Colonic mucosa (tissue), 4 donors: ENCODE measurements at regions not wholly inside any gene's neighbourhood (a gene's known extent, or its start where the extent isn't known, plus 50 kb on each side); places are given as distances from the start of the nearest gene placed in this dataset.

Experiments
- DNase-seq: peaks from one replicate; pipeline ENCODE4 v3.0.0-alpha.2; 2020
- H3K27ac ChIP-seq: fragments of 200-600 bp; one replicate; pipeline ENCODE4 v1.8.0; 2021
- H3K27me3 ChIP-seq: fragments of 200-600 bp; one replicate; pipeline ENCODE4 v1.8.0; 2021
- H3K36me3 ChIP-seq: fragments of 200-600 bp; one replicate; pipeline ENCODE4 v1.8.0; 2021
- H3K4me1 ChIP-seq: fragments of 200-600 bp; one replicate; pipeline ENCODE4 v1.8.0; 2021; ENCODE audit warnings: mild to moderate bottlenecking
- H3K4me3 ChIP-seq: fragments of 200-600 bp; one replicate; pipeline ENCODE4 v1.8.0; 2021
- H3K9ac ChIP-seq, 2 donors: one replicate each; pipeline ENCODE4 v1.7.0; 2013; ENCODE audit warnings: control low read depth in 2 of 2, low read depth in 2 of 2, low read length in 2 of 2
- H3K9me3 ChIP-seq: fragments of 200-600 bp; one replicate; pipeline ENCODE4 v1.8.0; 2021
- CTCF ChIP-seq: fragments of 200-600 bp; IDR thresholded peaks from one replicate; pipeline ENCODE4 v1.8.0; 2022; ENCODE audit warnings: antibody characterized with exemption, mild to moderate bottlenecking
- intact Hi-C: fragments of 100-400 bp; cut with DNase I; formaldehyde crosslinking; loops from one replicate; pipeline ENCODE4 v1.14.1; 2022
- donor health status: healthy.
- donor health status: DM: no; HTN: no; CAD: no.
- donor health status: DM: no; HTN: no; CAD: no.

- TF ChIP-seq CTCF = no peak
- Histone ChIP-seq H3K9me3 (no peaks in the 10 kb centered on the region), H3K4me1 (no peaks in the 10 kb centered on the region), H3K4me3 (no peak overlapping the region), H3K9ac (no peak overlapping the region), H3K36me3 (no peaks in the 10 kb centered on the region), H3K27ac (no peak overlapping the region), H3K27me3 (no peaks in the 10 kb centered on the region)
- no peak for DNase-seq
- intact Hi-C loops = no loop called here
These were observed 591.9 kb downstream of the CD109 start for GRCh38 chr6:74287932-74288331.

- Histone ChIP-seq H3K36me3 (no peaks in the 10 kb centered on the region), H3K9ac (no peak overlapping the region), H3K27ac (no peak overlapping the region), H3K27me3 (no peaks in the 10 kb centered on the region), H3K4me3 (no peak overlapping the region), H3K9me3 (no peaks in the 10 kb centered on the region), H3K4me1 (no peaks in the 10 kb centered on the region)
- intact Hi-C loops = no loop called here
- no peak for TF ChIP-seq CTCF
- no peak for DNase-seq
These were observed 591.4 kb downstream of the CD109 start for GRCh38 chr6:74287441-74287840.

- intact Hi-C loops = no loop called here
- H3K4me3 ChIP-seq = no peak overlapping the region
These were observed 588.3 kb downstream of the CD109 start for GRCh38 chr6:74284284-74284683.

GRCh38 chr6:74283532-74283931 is 587.5 kb downstream of the CD109 start:
- Histone ChIP-seq H3K9me3 (no peaks in the 10 kb centered on the region), H3K27ac (no peak overlapping the region), H3K9ac (no peak overlapping the region), H3K4me1 (no peaks in the 10 kb centered on the region), H3K36me3 (no peaks in the 10 kb centered on the region), H3K4me3 (no peak overlapping the region), H3K27me3 (no peaks in the 10 kb centered on the region)
- no peak for TF ChIP-seq CTCF
- intact Hi-C loops = no loop called here
- no peak for DNase-seq

More at GRCh38 chr6:74284284-74284683, 588.3 kb downstream of the CD109 start:
- no peaks in the 10 kb centered on the region for H3K36me3 ChIP-seq
- H3K9me3 ChIP-seq = no peaks in the 10 kb centered on the region
- DNase-seq = no peak
- no peaks in the 10 kb centered on the region for H3K4me1 ChIP-seq
- H3K27me3 ChIP-seq = no peaks in the 10 kb centered on the region
- no peak overlapping the region for H3K9ac ChIP-seq
- TF ChIP-seq CTCF = no peak
- no peak overlapping the region for H3K27ac ChIP-seq

- no peaks in the 10 kb centered on the region for H3K27me3 ChIP-seq
- no peaks in the 10 kb centered on the region for H3K4me1 ChIP-seq
- no peaks in the 10 kb centered on the region for H3K9me3 ChIP-seq
- H3K27ac ChIP-seq = no peak overlapping the region
- H3K9ac ChIP-seq = no peak overlapping the region
- TF ChIP-seq CTCF = no peak
- H3K4me3 ChIP-seq = no peak overlapping the region
- no peaks in the 10 kb centered on the region for H3K36me3 ChIP-seq
- DNase-seq = no peak
- intact Hi-C loops = no loop called here
These were observed 586.2 kb downstream of the CD109 start for GRCh38 chr6:74282143-74282689.
